ENCODE measurements at regions not wholly inside any gene's neighbourhood (a gene's known extent, or its start where the extent isn't known, plus 50 kb on each side); places are given as distances from the start of the nearest gene placed in this dataset.

GRCh38 chr15:91480426-91480825 lies 373.1 kb upstream of the SLCO3A1 start:
- no peaks in the 10 kb centered on the region for H3K9me2 ChIP-seq (replicated peaks; ENCODE audit: low read length)
- ATAC-seq = no peak

GRCh38 chr15:91482799-91483198 lies 370.7 kb upstream of the SLCO3A1 start:
- TF ChIP-seq EZH2phosphoT487 (IDR thresholded peaks at IDR 0.05; ENCODE audit: borderline replicate concordance, low read length) (no peak), EZH2 (IDR thresholded peaks at IDR 0.05; ENCODE audit: low read length, unreplicated experiment) (no peak)
- TF ChIP-seq, protein P1, sequence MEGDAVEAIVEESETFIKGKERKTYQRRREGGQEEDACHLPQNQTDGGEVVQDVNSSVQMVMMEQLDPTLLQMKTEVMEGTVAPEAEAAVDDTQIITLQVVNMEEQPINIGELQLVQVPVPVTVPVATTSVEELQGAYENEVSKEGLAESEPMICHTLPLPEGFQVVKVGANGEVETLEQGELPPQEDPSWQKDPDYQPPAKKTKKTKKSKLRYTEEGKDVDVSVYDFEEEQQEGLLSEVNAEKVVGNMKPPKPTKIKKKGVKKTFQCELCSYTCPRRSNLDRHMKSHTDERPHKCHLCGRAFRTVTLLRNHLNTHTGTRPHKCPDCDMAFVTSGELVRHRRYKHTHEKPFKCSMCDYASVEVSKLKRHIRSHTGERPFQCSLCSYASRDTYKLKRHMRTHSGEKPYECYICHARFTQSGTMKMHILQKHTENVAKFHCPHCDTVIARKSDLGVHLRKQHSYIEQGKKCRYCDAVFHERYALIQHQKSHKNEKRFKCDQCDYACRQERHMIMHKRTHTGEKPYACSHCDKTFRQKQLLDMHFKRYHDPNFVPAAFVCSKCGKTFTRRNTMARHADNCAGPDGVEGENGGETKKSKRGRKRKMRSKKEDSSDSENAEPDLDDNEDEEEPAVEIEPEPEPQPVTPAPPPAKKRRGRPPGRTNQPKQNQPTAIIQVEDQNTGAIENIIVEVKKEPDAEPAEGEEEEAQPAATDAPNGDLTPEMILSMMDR (conservative IDR thresholded peaks at IDR 0.05; ENCODE audit: low read depth, low read length) = no peak
- POLR2A ChIA-PET (ENCODE audit: unreplicated experiment) = no interaction called here
- no peak overlapping the region for H3K4me2 ChIP-seq (ENCODE audit: low read length)
- no peaks in the 10 kb centered on the region for H3K36me3 ChIP-seq (ENCODE audit: low read depth, low read length)
- no TSS peak for BruUV-seq (replicated peaks)
- no peak for ATAC-seq
- peaks cover 44% of the 10 kb centered on the region for H3K27me3 ChIP-seq (ENCODE audit: low read length)
- H3F3A ChIP-seq (ENCODE audit: low read length, unreplicated experiment) = no peaks in the 10 kb centered on the region
- no peak for DNase-seq
- no peak overlapping the region for H2AFZ ChIP-seq (ENCODE audit: low read length)
- no peaks in the 10 kb centered on the region for H4K20me1 ChIP-seq (ENCODE audit: low read length)
- intact Hi-C loops (cut with micrococcal nuclease) = no loop called here
- no peaks in the 10 kb centered on the region for H3K79me2 ChIP-seq (ENCODE audit: low read length)
- no peak overlapping the region for H3K9ac ChIP-seq (ENCODE audit: low read length)
- H3K4me3 ChIP-seq (ENCODE audit: low read length) = no peak overlapping the region
- H3K9me3 ChIP-seq (ENCODE audit: low read length) = no peaks in the 10 kb centered on the region
- H3K27ac ChIP-seq (ENCODE audit: low read length) = no peak overlapping the region
- CTCF ChIA-PET = no interaction called here
- no peaks in the 10 kb centered on the region for H3K4me1 ChIP-seq (ENCODE audit: insufficient read depth, low read length)
- no peaks in the 10 kb centered on the region for H3K9me2 ChIP-seq (replicated peaks; ENCODE audit: low read length)

More at GRCh38 chr15:91480426-91480825, 373.1 kb upstream of the SLCO3A1 start:
- TF ChIP-seq, protein P1 (conservative IDR thresholded peaks at IDR 0.05; ENCODE audit: low read depth, low read length) = no peak
- no peak for TF ChIP-seq EZH2phosphoT487 (IDR thresholded peaks at IDR 0.05; ENCODE audit: borderline replicate concordance, low read length)
- no peak for TF ChIP-seq EZH2 (IDR thresholded peaks at IDR 0.05; ENCODE audit: low read length, unreplicated experiment)
- no peak overlapping the region for H3K27ac ChIP-seq (ENCODE audit: low read length)
- POLR2A ChIA-PET (ENCODE audit: unreplicated experiment) = no interaction called here
- DNase-seq = no peak
- intact Hi-C loops (cut with micrococcal nuclease) = no loop called here
- no peaks in the 10 kb centered on the region for H3K79me2 ChIP-seq (ENCODE audit: low read length)
- H3K4me2 ChIP-seq (ENCODE audit: low read length) = no peak overlapping the region
- H2AFZ ChIP-seq (ENCODE audit: low read length) = no peak overlapping the region
- no peaks in the 10 kb centered on the region for H3K36me3 ChIP-seq (ENCODE audit: low read depth, low read length)
- H3K4me1 ChIP-seq (ENCODE audit: insufficient read depth, low read length) = no peaks in the 10 kb centered on the region
- H3K9ac ChIP-seq (ENCODE audit: low read length) = no peak overlapping the region
- H3K9me3 ChIP-seq (ENCODE audit: low read length) = no peaks in the 10 kb centered on the region
- BruUV-seq (replicated peaks) = no TSS peak
- H3K27me3 ChIP-seq (ENCODE audit: low read length) = peaks cover 55% of the 10 kb centered on the region
- no peak overlapping the region for H3K4me3 ChIP-seq (ENCODE audit: low read length)
- no peaks in the 10 kb centered on the region for H4K20me1 ChIP-seq (ENCODE audit: low read length)
- CTCF ChIA-PET = no interaction called here
- H3F3A ChIP-seq (ENCODE audit: low read length, unreplicated experiment) = no peaks in the 10 kb centered on the region

DNA sequence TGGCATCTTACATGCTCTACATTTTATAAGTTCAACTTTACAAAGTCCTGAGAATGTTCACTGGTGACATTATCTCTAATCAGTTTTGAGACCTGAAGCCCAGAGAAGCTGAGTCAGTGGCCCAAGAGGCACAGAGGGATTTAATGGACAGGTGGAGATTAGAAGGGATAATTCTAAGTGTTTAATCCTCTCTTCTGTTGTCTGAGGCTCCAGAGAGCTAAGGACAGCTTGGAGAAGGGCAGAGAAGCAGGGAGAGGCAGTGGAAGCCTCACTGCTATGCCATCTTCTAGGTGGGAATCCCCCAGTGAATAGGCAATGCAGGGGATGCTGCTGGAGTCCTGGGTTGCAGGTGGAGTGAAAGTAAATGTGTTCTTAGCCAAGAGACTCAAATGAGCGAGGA lies 369.4 kb upstream of the SLCO3A1 start:
- Histone ChIP-seq H3K9me3 (ENCODE audit: low read length) (no peaks in the 10 kb centered on the region), H2AFZ (ENCODE audit: low read length) (no peak overlapping the region), H3K79me2 (ENCODE audit: low read length) (no peaks in the 10 kb centered on the region), H3K27me3 (ENCODE audit: low read length) (peaks cover 39% of the 10 kb centered on the region), H3K4me2 (ENCODE audit: low read length) (no peak overlapping the region), H3K27ac (ENCODE audit: low read length) (no peak overlapping the region), H3K36me3 (ENCODE audit: low read depth, low read length) (no peaks in the 10 kb centered on the region), H3K4me3 (ENCODE audit: low read length) (no peak overlapping the region), H3K9ac (ENCODE audit: low read length) (no peak overlapping the region), H4K20me1 (ENCODE audit: low read length) (no peaks in the 10 kb centered on the region), H3K4me1 (ENCODE audit: insufficient read depth, low read length) (no peaks in the 10 kb centered on the region), H3K9me2 (replicated peaks; ENCODE audit: low read length) (no peaks in the 10 kb centered on the region), H3F3A (ENCODE audit: low read length, unreplicated experiment) (no peaks in the 10 kb centered on the region)
- intact Hi-C loops (cut with micrococcal nuclease) = no loop called here
- BruUV-seq (replicated peaks) = no TSS peak
- ATAC-seq = no peak
- TF ChIP-seq, protein P1 (conservative IDR thresholded peaks at IDR 0.05; ENCODE audit: low read depth, low read length) = no peak
- TF ChIP-seq EZH2phosphoT487 (IDR thresholded peaks at IDR 0.05; ENCODE audit: borderline replicate concordance, low read length) (no peak), EZH2 (IDR thresholded peaks at IDR 0.05; ENCODE audit: low read length, unreplicated experiment) (no peak)
- CTCF ChIA-PET = no interaction called here
- POLR2A ChIA-PET (ENCODE audit: unreplicated experiment) = no interaction called here
- no peak for DNase-seq
